GM19324 (cell line): ENCODE measurements at regions not wholly inside any gene's neighbourhood (a gene's known extent, or its start where the extent isn't known, plus 50 kb on each side); places are given as distances from the start of the nearest gene placed in this dataset.
"Not testable (repeated sequence)": the region's sequence is repeated elsewhere in the genome, so short reads cannot be mapped to it uniquely, and the experiment has no call there.

Source experiments
- ATAC-seq: cut with Tn5 transposase; IDR thresholded peaks from one replicate; pipeline ENCODE4 v1.9.1; 2021; ENCODE audit warnings: mild to moderate bottlenecking, moderate library complexity; ENCODE audit not compliant: unreplicated experiment, low FRiP score

- ATAC-seq: no peak
Observed at GRCh38 chr1:233722212-233722979, 108.5 kb downstream of the KCNK1 start.

GRCh38 chr1:233723387-233723786 lies 109.5 kb downstream of the KCNK1 start:
- no peak for ATAC-seq

- not testable (repeated sequence) for ATAC-seq
Observed at GRCh38 chr1:233724131-233724631, 110.3 kb downstream of the KCNK1 start.

GRCh38 chr1:233725423-233725822 lies 111.5 kb downstream of the KCNK1 start:
- no peak for ATAC-seq

- ATAC-seq: no peak
Observed at GRCh38 chr1:233728721-233729120, 114.8 kb downstream of the KCNK1 start.

GRCh38 chr1:233730380-233730779 lies 116.5 kb downstream of the KCNK1 start:
- ATAC-seq: no peak

- no peak for ATAC-seq
Observed at GRCh38 chr1:233730809-233731208, 116.9 kb downstream of the KCNK1 start.

GRCh38 chr1:233732206-233732605 lies 118.3 kb downstream of the KCNK1 start:
- no peak for ATAC-seq

GRCh38 chr1:233734456-233734855 lies 120.5 kb downstream of the KCNK1 start:
- no peak for ATAC-seq

- ATAC-seq: no peak
Observed at GRCh38 chr1:233735331-233735730, 121.4 kb downstream of the KCNK1 start.

- ATAC-seq: no peak
Observed at GRCh38 chr1:233735847-233736246, 121.9 kb downstream of the KCNK1 start.

GRCh38 chr1:233737341-233737740 lies 123.4 kb downstream of the KCNK1 start:
- no peak for ATAC-seq

GRCh38 chr1:233738396-233738795 lies 124.5 kb downstream of the KCNK1 start:
- ATAC-seq: no peak

GRCh38 chr1:233738850-233739249 lies 124.9 kb downstream of the KCNK1 start:
- ATAC-seq: no peak

- no peak for ATAC-seq
Observed at GRCh38 chr1:233744779-233745513, 131.0 kb downstream of the KCNK1 start.

GRCh38 chr1:233750139-233750538 lies 136.2 kb downstream of the KCNK1 start:
- ATAC-seq: no peak

- ATAC-seq: no peak
Observed at GRCh38 chr1:233759665-233760064, 144.8 kb upstream of the SLC35F3 start.

- not testable (repeated sequence) for ATAC-seq
Observed at GRCh38 chr1:233764304-233764703, 140.2 kb upstream of the SLC35F3 start.

- no peak for ATAC-seq
Observed at GRCh38 chr1:233777566-233777965, 126.9 kb upstream of the SLC35F3 start.

GRCh38 chr1:233780049-233780448 lies 124.4 kb upstream of the SLC35F3 start:
- ATAC-seq: no peak

- ATAC-seq: no peak
Observed at GRCh38 chr1:233782937-233783586, 121.4 kb upstream of the SLC35F3 start.
